DMS53 (cell line): ENCODE measurements at regions not wholly inside any gene's neighbourhood (a gene's known extent, or its start where the extent isn't known, plus 50 kb on each side); places are given as distances from the start of the nearest gene placed in this dataset.

Experiments
- DNase-seq: peaks from one replicate; lab custom pipeline; 2025; lab: John Stamatoyannopoulos, UW

DNA sequence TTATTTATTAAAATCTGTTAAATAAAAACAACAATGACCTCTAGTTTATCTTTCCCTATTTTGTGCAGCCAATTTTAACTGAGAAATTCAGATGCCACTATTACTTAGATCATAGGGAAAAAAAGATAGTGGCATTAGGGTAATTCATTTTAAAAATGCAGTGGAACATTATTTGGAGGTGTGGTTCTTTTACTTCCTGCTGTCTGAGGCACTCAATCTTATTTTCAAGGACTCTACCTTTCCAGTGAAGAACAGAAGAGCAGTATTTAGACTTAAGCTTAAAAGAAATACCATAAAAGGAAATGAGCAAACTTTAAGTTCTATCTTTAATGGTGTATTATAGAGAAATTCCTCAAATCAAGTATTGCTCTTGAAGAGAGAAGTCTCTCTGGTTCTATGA, 342.6 kb upstream of the KLF12 start:
- DNase-seq = no peak

DNA sequence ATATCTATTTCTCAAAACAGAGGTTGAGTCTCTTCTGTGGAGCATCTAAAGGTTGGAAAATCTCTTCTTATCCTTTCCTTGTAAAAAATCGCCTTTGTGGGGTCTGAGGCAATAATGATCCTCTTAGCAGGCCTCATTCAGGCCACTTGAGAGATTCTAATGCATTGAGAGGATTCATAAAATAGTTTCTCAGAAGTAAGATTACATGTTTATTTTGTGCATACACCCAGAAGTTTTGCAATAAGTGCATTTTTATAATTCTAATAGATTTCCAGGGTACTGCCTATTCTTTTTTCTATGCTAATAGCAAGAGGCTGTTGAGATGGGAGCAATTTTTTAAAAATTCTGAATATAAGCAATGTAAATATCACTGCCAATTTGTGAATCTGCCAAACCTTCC, 342.2 kb upstream of the KLF12 start:
- DNase-seq = no peak

DNA sequence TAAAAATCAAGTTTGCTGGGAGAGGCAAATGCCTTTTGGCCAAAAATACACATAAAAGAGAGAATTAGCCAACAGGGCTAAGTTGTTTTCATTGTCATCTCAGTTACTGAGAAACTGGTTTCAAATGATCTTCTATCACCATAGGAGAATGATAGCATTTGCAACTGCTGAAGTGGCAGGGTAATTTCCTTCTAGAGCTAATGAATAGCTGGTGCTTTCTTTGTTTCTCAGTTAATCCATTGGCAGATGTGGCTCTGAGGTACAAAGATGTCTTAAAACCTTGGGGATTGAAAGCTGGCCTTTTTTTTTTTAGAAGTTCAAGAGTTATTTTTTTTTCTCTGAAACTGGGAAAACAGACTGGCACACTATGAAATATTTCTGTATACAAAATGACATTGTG, 332.7 kb upstream of the KLF12 start:
- DNase-seq = no peak

DNA sequence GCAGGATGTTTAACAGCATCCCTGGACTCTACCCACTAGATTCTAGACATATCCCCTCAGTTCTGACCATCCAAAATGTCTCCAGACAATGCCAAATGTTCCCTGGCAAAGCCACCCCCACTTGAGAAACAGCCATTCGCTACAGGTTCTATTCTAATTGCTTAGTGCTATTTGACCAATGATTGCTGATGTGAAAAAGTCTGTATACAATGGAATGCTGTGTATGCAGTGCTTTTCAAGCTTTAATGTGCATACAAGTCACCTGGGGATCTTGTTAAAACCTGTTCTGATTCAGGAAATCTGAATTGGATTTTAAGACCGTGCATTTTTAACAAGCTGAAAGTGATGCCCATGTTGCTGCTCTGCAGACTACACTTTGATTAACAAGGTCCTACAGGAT, 331.8 kb upstream of the KLF12 start:
- DNase-seq = no peak

DNA sequence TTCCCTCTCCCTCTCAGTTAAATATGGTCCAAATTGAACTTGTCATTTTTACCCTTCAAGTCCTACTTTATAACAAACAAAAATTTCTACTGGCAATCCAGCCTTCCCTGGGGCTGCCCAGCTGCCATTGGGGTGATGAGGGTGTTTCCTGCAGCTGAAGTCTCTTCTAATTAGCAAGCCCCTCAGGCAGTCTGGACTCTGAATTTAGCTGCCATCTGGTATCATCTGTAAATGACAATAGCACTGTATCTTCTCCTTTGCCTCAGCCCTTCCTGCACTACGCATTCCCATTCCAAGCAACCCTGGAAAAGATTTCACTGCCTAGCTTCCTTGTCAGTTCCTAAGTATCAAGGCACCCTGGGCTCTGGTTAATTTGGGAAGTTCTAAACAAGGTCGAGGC, 331.1 kb upstream of the KLF12 start:
- no peak for DNase-seq

DNA sequence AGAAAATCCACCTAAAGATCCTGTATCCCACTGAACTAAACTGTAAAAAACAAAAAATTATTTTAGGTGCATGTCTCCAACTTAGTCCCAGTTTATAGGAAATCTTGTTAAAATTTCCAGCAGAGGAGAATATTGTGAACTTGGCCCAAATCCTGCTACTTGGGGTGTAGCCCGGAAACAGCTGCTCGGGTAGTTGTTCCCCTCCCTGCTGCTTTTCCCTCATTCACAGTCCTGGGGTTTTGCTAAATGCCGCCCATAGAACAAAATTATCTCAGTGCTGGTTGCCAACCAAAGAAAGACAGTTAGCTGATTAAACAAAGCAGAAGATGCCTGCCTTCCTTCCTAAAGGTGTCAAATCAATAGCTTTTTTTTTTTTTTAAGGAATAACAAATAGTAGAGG, 330.5 kb upstream of the KLF12 start:
- DNase-seq = no peak

DNA sequence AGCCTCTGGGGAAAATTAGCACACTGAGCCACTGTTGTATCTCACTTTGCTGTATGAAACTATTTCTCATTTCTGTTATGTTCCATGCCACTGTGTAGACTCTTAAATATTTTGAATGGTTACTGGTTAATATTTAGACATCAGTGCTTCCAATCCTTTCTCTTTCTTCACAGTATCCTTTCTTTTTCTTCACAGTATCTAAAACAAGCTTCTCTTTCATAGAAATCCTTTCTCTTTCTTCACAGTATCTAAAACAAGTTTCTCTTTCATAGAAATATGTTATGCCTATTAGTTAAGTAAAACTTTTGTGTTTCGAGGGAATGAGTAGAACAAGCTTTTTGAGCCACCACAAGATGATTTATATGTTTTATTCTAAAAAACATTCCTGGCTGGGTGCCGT, 326.8 kb upstream of the KLF12 start:
- no peak for DNase-seq

DNA sequence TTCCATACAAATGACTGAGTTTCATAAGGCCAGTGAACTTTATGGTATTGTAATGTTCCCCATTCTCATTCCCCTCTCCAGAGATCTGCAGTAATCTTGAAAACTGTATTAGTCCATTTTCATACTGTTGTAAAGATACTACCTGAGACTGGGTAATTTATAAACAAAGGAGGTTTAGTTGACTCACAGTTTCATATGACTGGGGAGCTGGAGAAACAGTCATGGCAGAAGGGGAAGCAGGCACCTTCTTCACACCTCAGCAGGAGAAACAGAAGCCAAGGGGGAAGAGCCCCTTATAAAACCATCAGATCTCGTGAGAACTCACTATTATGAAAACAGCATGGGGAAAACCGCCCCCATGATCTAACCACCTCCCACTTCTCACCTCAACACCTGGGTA, 318.7 kb upstream of the KLF12 start:
- DNase-seq = no peak

DNA sequence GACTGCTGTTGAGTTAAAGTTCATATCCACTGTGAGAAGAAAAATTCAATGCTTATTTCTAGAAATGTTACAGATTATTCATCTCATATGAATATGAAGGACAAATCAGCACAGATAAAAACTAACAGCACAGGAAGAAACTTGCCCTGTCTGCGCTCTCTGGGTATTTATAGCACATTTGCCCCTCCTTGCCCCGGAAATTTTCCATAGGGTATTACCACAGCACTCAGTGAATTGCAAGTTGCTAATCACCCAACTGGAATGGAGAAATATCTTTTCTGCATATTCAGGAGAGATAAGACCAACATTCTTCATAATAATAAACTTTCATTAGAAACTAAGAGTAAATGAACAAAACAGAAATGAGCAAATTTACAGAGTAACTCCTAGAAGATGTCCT, 318.0 kb upstream of the KLF12 start:
- DNase-seq = no peak

DNA sequence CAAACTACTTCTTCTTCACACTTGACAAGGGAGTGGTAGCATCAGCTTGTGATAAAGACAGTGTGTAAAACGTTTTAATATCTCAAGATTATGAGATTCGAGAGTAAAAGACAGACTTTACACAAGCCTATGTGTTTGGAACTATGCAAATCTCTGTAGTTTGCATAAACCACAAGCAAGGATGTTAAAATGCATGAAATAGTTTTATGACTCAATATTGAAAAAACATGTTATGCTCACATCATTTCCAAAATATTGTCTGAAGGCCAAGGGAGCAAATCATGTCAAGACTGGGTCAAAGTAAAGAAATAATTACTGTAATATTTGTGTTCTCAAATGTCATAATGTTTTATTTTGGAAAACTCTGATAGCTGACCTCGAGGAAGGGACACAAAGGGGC, 316.8 kb upstream of the KLF12 start:
- DNase-seq = no peak

DNA sequence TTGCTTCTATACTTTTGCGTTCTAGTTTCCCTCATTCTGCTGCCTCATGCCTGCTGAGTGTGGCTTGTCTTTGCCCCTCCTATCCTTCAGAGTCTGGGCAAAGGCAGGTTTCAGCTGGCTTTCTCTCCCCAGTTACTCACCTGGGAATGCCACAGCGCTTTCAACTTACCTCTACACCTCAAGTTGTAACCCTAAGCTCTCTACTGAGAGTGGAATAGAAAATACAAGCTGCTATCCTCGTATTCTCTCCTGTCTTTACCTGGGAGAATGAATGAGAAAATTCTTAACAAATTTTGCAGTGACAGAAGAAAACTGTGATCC, 316.3 kb upstream of the KLF12 start:
- no peak for DNase-seq

DNA sequence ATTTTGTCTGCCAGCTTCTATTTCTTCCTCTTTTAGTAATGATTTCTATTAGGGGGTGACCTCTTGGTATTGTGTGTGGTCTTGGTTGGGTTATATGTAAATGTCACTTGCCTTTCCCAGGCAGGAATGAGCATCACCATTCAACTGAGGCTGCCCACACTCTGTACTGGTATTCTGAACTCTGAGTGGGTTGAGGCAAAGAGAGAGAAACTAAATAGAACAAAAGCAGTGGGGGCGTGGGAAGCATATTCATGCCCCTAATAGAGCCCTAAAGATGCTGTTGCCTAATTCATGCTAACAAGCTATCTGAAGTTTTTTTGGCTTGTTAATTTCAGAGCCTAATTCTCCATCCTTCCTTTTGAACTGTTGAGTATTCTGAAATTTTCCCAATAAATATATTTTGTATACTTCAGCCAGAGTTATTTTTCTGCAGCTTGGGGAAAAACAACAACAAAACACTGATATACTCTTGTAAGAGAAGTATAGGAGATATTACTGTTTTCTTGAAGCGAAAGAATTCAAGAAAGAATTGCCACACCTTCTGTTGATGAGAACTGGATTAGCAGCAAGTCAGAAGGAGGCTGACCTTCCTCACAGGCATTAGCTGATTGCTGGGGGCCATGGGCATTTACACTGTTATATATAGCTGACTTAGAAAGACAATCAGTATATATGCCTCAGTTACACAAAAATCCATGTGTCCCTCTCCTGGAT, 315.8 kb upstream of the KLF12 start:
- no peak for DNase-seq

DNA sequence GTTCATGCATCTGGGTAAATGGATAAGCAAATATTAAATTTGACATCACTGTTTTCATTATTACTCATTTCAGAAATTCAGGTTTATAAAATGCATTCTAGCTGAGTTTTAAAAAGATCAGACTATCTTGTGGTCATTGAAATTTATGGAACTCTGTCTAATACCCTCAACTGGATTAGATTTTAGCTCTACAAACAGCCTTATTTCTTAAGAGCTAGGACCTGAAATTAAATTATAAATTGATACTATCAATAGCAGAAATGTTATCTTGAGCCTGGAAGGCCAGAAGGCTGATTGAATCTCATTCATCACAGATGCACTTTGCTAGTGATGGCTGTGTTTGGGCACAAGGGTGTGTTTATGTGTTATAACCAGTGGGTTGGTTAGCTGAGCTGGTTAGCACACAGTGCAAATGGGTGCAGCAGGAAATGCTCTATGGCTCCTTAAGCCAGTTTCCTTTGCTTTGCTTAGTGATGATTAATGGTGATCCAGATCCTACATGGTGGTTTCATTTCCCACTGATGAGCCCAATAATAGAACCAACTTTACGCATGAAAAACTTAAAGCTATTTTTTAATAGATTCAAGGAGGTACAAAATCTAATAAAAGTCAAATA, 310.8 kb upstream of the KLF12 start:
- DNase-seq = no peak

DNA sequence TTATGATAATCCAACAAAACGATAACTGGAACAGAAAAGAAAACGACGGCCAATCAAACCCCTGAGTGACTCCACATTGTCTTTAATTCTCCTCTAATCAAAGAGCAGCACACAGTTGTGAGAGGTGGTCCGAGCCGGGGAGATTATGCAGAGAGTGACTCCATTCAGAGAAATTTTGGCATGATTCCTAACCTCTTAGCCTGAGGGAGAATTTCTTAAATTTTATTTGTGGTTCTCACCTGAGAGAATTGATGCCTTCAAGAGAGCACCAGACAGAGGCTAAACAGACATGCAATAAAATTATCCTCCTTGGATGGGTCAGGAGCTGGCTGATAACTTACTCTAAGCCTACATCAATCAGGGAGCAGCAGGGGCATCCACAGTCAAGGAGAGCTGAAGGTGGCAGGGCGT, 310.0 kb upstream of the KLF12 start:
- DNase-seq = no peak

DNA sequence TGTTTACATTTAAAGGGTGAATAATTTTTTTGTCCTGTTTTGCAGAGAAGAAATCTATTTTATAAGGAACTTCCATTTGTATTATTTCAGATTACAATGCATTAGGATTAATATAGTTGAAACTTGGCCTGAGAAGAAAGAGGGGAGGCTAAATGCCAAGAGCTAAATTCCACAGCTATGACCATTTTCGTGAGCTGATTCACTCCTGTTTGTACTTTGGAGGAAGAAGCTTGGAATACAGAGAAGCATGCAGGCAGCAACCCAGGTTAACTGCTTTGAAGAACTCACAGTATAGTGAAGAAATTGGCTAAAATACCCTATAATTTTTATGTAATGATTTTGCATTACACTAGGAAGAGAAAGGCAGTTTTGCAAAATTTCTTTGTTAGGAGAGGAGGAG, 309.4 kb upstream of the KLF12 start:
- no peak for DNase-seq

DNA sequence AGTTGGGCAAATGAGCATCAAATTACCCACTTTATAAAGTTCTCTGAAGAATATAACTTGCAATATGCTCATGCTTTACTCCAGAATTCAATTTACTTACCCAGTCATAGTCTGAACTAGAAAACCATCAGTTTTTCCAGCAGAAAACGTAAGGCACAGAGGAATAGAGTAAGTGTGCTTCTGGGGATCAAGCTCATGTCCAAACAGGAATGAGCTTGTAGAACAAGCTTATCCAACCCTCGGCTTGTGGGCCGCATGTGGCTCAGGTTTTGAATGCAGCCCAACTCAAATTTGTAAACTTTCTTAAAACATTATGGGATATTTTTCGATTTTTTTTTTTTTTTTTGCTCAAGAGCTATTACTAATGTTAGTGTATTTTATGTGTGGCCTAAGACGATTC, 308.5 kb upstream of the KLF12 start:
- DNase-seq = no peak

DNA sequence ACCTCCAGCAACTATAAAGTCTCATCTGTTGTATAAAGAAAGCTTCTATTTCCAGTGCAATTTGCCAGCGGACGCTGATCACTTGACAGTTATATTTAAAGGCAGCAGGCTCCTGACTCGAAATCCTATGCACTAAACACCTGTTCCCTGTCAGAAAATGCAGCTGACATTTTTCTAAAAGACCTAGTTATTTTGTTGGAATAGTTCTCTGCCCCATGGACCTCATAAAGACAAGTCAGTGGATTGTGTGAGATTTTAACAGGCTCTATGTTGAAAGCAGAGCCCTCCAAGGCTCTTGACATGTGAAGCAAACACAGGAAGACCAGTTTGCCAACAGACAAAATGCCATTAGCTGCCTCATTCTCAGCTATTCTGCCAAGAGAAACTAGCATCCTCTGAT, 304.7 kb upstream of the KLF12 start:
- DNase-seq = no peak

DNA sequence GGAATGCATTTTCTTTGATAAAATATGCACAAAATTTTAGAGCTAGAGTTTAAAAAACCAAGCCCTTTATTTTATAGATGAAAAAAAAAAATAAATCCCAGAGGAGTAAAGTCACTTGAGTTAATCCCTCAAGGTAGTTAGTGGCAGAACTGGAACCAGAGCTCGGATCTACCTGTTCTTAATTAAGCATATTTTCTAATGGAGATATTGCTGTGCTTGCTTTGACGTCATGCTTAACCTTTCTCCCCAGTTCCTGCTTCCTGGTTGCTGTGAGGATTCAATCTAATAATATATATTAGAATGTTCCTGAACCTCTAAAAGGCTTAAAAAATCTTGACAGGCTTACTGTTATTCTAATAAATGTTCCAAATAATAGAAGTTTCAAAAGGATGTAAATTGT, 300.6 kb upstream of the KLF12 start:
- DNase-seq = no peak

DNA sequence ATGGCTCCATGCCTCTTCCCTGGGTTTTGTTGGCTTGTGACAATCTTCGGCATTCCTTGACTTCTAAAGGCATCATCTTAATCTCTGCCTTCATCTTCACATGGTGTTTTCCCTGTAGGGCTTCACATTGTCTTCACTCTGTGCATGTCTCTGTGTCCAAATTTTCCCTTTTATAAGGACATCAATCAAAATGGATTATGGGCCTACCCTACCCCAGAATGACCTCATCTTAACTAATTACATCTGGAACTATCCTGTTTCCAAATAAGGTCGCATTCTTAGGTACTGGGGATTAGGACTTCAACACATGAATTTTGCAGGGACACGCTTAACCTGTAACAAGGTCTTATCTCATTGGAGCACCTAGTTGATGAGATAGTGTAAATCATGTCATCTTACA, 290.3 kb upstream of the KLF12 start:
- no peak for DNase-seq

DNA sequence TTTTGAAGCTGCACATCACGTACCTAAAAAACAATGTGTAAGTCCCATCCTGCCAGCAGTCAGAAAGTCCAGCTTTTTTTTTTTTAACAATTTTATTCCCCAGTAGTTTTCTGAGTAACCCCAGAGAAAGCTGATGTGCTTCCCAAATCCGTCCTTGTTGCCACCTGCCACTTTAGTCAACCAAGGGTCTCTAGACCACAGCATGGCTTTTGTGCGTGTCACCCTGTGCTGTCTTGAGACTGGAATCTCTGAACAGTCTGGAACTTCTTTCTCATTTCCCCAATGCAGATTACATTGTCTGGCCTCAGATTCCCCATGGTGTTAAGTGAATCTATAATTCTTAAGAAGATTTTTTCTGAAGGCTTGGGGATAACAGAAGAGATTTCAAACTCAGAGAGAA, 289.2 kb upstream of the KLF12 start:
- DNase-seq = no peak

DNA sequence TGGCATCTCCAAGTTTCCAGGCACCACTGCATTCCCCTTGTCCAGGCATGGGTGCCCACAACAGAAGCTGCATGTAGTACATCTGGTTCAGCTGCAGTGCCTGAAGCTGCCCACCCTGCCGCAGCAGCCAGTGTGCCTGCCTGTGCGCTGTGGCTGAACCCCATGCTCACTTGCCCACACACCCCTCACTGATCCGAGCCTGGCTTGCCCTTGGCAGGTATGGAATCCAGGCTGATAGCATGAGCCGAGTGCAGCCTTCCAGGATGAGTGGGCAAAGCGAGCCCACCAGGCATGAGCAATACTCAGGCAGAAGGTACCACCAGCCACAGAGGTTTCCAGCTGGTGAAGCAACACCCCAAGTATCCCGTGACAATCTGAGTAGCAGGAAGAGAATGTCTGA, 280.3 kb upstream of the KLF12 start:
- DNase-seq = no peak

DNA sequence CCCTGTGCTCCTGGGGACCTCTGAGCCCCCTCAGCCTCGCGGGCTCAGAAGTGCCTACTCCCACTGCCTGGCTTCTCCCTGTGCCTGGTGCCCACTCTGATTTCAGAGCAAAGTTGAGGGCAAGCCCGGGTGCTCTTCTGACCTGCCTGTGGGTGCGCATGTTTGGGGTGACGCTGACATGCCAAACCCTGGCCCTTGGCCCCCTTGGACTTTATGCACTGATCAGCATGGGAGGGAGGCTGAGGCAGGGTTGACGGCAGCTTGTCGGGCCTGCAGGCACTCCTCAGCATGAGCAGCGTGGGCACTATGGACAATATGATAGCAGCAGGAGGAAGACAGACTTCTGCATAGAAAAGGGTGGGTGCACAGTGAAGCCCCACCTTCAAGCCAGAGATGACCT, 279.3 kb upstream of the KLF12 start:
- no peak for DNase-seq

DNA sequence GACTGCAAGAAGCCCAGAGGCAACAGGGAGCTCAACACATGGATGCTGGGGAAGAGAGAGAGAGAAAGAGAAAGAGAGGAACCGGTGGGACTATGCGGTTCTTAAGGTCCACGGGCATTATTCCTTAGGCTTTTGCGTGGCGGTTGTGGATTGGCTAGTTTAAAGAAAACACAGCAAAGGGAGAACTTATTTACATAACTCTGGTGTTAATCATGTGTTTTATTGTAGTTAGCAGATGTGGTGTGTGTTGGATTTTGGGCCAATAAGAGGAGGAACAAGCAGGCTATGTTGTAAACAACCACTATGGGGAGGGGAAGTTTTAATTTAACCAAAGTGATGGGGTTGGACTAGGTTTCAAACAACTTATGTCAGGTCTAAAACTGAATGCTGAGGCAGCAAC, 275.3 kb upstream of the KLF12 start:
- no peak for DNase-seq

DNA sequence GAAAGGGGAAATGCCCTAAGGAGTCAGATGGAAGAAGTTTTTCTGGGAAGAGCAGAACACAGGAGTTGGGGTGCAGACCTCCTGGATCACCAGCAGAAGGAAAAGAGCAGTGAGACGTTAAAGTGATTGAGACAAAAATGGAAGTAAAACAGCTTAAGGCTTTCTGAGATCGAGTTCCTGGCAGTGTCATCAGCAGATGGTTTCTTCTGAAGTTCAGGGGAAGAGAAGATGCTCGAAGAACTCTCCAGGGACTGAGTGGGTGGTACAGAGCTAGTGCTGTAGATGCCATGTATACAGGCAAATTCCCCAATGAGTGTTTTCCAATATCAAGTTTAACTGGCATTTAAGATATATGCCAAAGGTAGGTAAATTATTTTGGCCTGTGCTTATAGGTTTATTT, 272.2 kb upstream of the KLF12 start:
- no peak for DNase-seq

DNA sequence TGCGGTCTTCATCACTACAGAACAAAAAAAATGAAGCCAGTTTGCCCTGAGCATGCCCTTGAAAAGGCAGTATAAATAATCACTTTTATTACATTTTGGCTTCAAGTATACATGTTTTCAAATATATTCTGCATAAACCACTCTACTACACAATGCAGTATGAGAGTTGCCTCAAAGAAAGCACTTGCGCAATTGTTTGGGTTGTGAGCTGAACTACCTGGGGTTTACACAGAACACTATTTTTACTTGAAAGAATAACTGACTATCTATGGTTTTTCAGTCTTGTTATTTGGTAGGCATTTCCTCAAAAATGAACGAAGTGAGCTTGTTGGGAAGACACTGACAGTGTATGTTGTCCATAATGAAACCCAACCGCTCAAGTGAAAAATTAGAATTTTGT, 264.4 kb upstream of the KLF12 start:
- DNase-seq = no peak
